ENCODE measurements at regions not wholly inside any gene's neighbourhood (a gene's known extent, or its start where the extent isn't known, plus 50 kb on each side); places are given as distances from the start of the nearest gene placed in this dataset.

- Mint-ChIP-seq H3K4me3 (no peak overlapping the region), H3K27me3 (ENCODE audit: low read depth in 3 of 3) (peaks cover 0 to 12% (median 6%) of the 10 kb centered on the region in 3 donors), H3K36me3 (no peaks in the 10 kb centered on the region), H3K27ac (no peak overlapping the region), H3K9me3 (peaks cover 0 to 2% (median 0%) of the 10 kb centered on the region in 7 donors), H3K4me1 (peaks cover 6% of the 10 kb centered on the region)
- Histone ChIP-seq H3K27ac (ENCODE audit: low read depth in 1 of 2, low read length in 2 of 2) (no peak overlapping the region), H3K27me3 (ENCODE audit: control insufficient read depth in 2 of 2, insufficient read depth in 2 of 2, low read length in 2 of 2) (peaks cover 0 to 2% of the 10 kb centered on the region in 2 donors), H3K79me2 (ENCODE audit: insufficient read depth, low read length) (no peaks in the 10 kb centered on the region), H3K4me1 (ENCODE audit: control insufficient read depth in 1 of 2, insufficient read depth in 2 of 2, low read length in 2 of 2) (peaks cover 0 to 8% of the 10 kb centered on the region in 2 donors), H3K4me2 (replicated peaks; ENCODE audit: extremely low read depth, low read length, poor library complexity, severe bottlenecking) (no peak overlapping the region), H3K36me3 (replicated peaks in 1 of 2; ENCODE audit: control insufficient read depth in 1 of 2, insufficient read depth in 2 of 2, low read length in 2 of 2) (no peaks in the 10 kb centered on the region), H4K20me1 (ENCODE audit: insufficient read depth, low read length) (no peaks in the 10 kb centered on the region), H3K4me3 (replicated peaks in 1 of 3; ENCODE audit: low read depth in 2 of 3, low read length in 3 of 3) (no peak overlapping the region), H3K9ac (ENCODE audit: insufficient read depth, low read length, poor library complexity, severe bottlenecking) (no peak overlapping the region), H3K9me3 (replicated peaks in 1 of 2; ENCODE audit: control insufficient read depth in 1 of 2, insufficient read depth in 1 of 2, low read length in 2 of 2) (no peaks in the 10 kb centered on the region), H2AFZ (ENCODE audit: insufficient read depth, low read depth, low read length, poor library complexity, severe bottlenecking) (no peak overlapping the region)
- WGBS (ENCODE audit: insufficient coverage) = 100% methylated on average over 1 of the region's 3 CpGs
- DNase-seq = no peak
- intact Hi-C loops (cut with micrococcal nuclease) = no loop called here
- no peak for TF ChIP-seq CTCF (IDR thresholded peaks at IDR 0.05)
These were observed 128.4 kb downstream of the ANXA1 start for GRCh38 chr9:73280113-73280512.

- Mint-ChIP-seq H3K4me3 (no peak overlapping the region), H3K27me3 (ENCODE audit: low read depth in 3 of 3) (peaks cover 0 to 15% (median 4%) of the 10 kb centered on the region in 3 donors), H3K36me3 (no peaks in the 10 kb centered on the region), H3K4me1 (no peaks in the 10 kb centered on the region), H3K9me3 (peaks cover 0 to 2% (median 0%) of the 10 kb centered on the region in 7 donors), H3K27ac (no peak overlapping the region)
- Histone ChIP-seq H3K9me3 (replicated peaks in 1 of 2; ENCODE audit: control insufficient read depth in 1 of 2, insufficient read depth in 1 of 2, low read length in 2 of 2) (no peaks in the 10 kb centered on the region), H2AFZ (ENCODE audit: insufficient read depth, low read depth, low read length, poor library complexity, severe bottlenecking) (no peak overlapping the region), H3K27ac (ENCODE audit: low read depth in 1 of 2, low read length in 2 of 2) (no peak overlapping the region), H3K36me3 (replicated peaks in 1 of 2; ENCODE audit: control insufficient read depth in 1 of 2, insufficient read depth in 2 of 2, low read length in 2 of 2) (no peaks in the 10 kb centered on the region), H3K9ac (ENCODE audit: insufficient read depth, low read length, poor library complexity, severe bottlenecking) (no peak overlapping the region), H3K4me3 (replicated peaks in 1 of 3; ENCODE audit: low read depth in 2 of 3, low read length in 3 of 3) (no peak overlapping the region), H4K20me1 (ENCODE audit: insufficient read depth, low read length) (no peaks in the 10 kb centered on the region), H3K79me2 (ENCODE audit: insufficient read depth, low read length) (no peaks in the 10 kb centered on the region), H3K4me1 (ENCODE audit: control insufficient read depth in 1 of 2, insufficient read depth in 2 of 2, low read length in 2 of 2) (no peaks in the 10 kb centered on the region), H3K4me2 (replicated peaks; ENCODE audit: extremely low read depth, low read length, poor library complexity, severe bottlenecking) (no peak overlapping the region), H3K27me3 (ENCODE audit: control insufficient read depth in 2 of 2, insufficient read depth in 2 of 2, low read length in 2 of 2) (peaks cover 0 to 2% of the 10 kb centered on the region in 2 donors)
- 93% methylated on average over 7 of the region's 9 CpGs for WGBS (ENCODE audit: insufficient coverage)
- intact Hi-C loops (cut with micrococcal nuclease) = no loop called here
- DNase-seq = no peak
- no peak for TF ChIP-seq CTCF (IDR thresholded peaks at IDR 0.05)
These were observed 132.7 kb downstream of the ANXA1 start for GRCh38 chr9:73284377-73284776.

All from CD14-positive monocyte (primary cell).